ENCODE measurements at regions not wholly inside any gene's neighbourhood (a gene's known extent, or its start where the extent isn't known, plus 50 kb on each side); places are given as distances from the start of the nearest gene placed in this dataset.

DNA sequence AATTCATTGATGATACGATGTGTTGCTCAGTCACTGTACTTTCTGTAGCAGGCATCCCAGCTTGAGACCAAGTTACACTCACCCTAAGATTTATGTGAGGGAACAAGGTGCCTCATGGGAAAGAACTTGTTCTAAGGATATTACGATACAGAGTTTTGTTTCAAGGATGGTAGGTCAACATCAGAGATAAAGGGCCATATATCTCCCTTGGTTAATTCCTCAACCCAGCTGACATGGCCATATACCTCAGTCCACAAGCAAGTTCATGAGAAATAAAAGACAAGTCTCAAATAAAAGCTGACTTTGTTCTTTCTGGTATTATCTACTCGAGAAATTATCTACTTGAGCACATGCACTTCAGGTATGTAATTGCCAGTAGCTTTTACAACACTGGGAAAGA lies 1535.9 kb upstream of the IGFBP7 start:
- DNase-seq (no peak), ATAC-seq (no peak)
- 60% methylated on average over 2 of the region's 3 CpGs for WGBS (ENCODE audit: insufficient coverage)
- Mint-ChIP-seq H3K27ac (no peak overlapping the region), H3K4me1 (no peaks in the 10 kb centered on the region), H3K36me3 (no peaks in the 10 kb centered on the region), H3K4me3 (no peak overlapping the region), H3K9me3 (peaks cover 7 to 18% of the 10 kb centered on the region in 2 donors), H3K27me3 (ENCODE audit: low read depth in 2 of 2) (no peaks in the 10 kb centered on the region)
- Histone ChIP-seq H3K27ac (ENCODE audit: low read length) (no peak overlapping the region), H3K9me3 (ENCODE audit: control insufficient read depth, insufficient read depth, low read length) (no peaks in the 10 kb centered on the region), H3K4me1 (ENCODE audit: control insufficient read depth, insufficient read depth, low read length) (no peaks in the 10 kb centered on the region), H3K36me3 (ENCODE audit: control insufficient read depth, insufficient read depth, low read length) (no peaks in the 10 kb centered on the region), H3K27me3 (ENCODE audit: control insufficient read depth, insufficient read depth, low read length) (no peaks in the 10 kb centered on the region), H3K4me3 (ENCODE audit: low read length) (no peak overlapping the region)
- intact Hi-C loops (cut with micrococcal nuclease) = no loop called here
- TF ChIP-seq, protein P1, sequence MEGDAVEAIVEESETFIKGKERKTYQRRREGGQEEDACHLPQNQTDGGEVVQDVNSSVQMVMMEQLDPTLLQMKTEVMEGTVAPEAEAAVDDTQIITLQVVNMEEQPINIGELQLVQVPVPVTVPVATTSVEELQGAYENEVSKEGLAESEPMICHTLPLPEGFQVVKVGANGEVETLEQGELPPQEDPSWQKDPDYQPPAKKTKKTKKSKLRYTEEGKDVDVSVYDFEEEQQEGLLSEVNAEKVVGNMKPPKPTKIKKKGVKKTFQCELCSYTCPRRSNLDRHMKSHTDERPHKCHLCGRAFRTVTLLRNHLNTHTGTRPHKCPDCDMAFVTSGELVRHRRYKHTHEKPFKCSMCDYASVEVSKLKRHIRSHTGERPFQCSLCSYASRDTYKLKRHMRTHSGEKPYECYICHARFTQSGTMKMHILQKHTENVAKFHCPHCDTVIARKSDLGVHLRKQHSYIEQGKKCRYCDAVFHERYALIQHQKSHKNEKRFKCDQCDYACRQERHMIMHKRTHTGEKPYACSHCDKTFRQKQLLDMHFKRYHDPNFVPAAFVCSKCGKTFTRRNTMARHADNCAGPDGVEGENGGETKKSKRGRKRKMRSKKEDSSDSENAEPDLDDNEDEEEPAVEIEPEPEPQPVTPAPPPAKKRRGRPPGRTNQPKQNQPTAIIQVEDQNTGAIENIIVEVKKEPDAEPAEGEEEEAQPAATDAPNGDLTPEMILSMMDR (IDR thresholded peaks at IDR 0.05) = no peak

DNA sequence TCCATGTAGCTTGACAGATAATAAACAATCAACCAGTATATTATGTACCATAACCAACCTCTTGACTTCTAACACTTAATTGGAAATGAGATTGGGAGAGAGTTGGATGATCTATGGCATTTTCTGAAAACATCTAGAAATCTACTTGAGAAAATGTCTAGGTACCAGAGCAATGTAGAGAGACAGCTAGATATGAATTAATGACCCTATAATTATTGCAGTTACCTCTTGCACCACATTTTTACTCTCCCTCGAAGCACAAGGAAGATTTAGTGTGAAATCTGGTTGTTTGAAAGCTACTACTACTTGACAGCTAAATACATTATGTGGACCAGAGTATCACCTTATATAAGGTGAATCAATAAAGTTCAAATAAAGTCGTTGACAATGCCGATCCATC lies 1534.4 kb upstream of the IGFBP7 start:
- no peak overlapping the region for H3K4me3 ChIP-seq (ENCODE audit: low read length)
- no peaks in the 10 kb centered on the region for H3K4me1 ChIP-seq (ENCODE audit: control insufficient read depth, insufficient read depth, low read length)
- H3K9me3 ChIP-seq (ENCODE audit: control insufficient read depth, insufficient read depth, low read length) = no peaks in the 10 kb centered on the region
- no peak overlapping the region for H3K4me3 Mint-ChIP-seq
- TF ChIP-seq, protein P1 (IDR thresholded peaks at IDR 0.05) = no peak
- H3K9me3 Mint-ChIP-seq = peaks cover 18 to 27% of the 10 kb centered on the region in 2 donors
- intact Hi-C loops (cut with micrococcal nuclease) = no loop called here
- no peaks in the 10 kb centered on the region for H3K27me3 Mint-ChIP-seq (ENCODE audit: low read depth in 2 of 2)
- DNase-seq (no peak), ATAC-seq (no peak)
- 76% methylated on average over 2 of the region's 3 CpGs for WGBS (ENCODE audit: insufficient coverage)
- no peak overlapping the region for H3K27ac ChIP-seq (ENCODE audit: low read length)
- H3K27ac Mint-ChIP-seq = no peak overlapping the region
- no peaks in the 10 kb centered on the region for H3K36me3 Mint-ChIP-seq
- no peaks in the 10 kb centered on the region for H3K36me3 ChIP-seq (ENCODE audit: control insufficient read depth, insufficient read depth, low read length)
- no peaks in the 10 kb centered on the region for H3K4me1 Mint-ChIP-seq
- no peaks in the 10 kb centered on the region for H3K27me3 ChIP-seq (ENCODE audit: control insufficient read depth, insufficient read depth, low read length)

DNA sequence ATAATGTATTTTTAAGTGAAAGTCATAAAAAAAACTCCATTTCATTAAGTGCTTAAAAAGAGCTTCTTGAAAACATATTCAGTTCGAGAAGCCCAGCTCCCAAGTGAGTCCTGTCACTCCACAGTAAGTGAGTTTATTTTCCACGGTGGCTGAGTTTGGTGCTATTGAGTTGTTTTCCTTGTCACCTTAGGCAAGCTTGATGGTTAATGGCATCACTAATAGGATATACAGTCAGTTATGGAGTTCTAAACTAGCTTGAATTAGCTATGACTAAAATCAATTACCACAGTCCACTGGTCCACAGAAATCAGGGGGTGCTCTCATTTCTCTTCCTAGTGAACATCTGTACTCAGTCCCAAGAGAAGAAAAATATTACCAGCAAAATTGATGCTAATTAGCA lies 1526.2 kb upstream of the IGFBP7 start:
- Histone ChIP-seq H3K27ac (ENCODE audit: low read length) (no peak overlapping the region), H3K36me3 (ENCODE audit: control insufficient read depth, insufficient read depth, low read length) (no peaks in the 10 kb centered on the region), H3K27me3 (ENCODE audit: control insufficient read depth, insufficient read depth, low read length) (no peaks in the 10 kb centered on the region), H3K4me1 (ENCODE audit: control insufficient read depth, insufficient read depth, low read length) (no peaks in the 10 kb centered on the region), H3K4me3 (ENCODE audit: low read length) (no peak overlapping the region), H3K9me3 (ENCODE audit: control insufficient read depth, insufficient read depth, low read length) (no peaks in the 10 kb centered on the region)
- TF ChIP-seq, protein P1 (IDR thresholded peaks at IDR 0.05) = no peak
- Mint-ChIP-seq H3K27ac (no peak overlapping the region), H3K9me3 (peaks cover 23 to 27% of the 10 kb centered on the region in 2 donors), H3K36me3 (peaks cover 5% of the 10 kb centered on the region), H3K4me3 (no peak overlapping the region), H3K4me1 (no peaks in the 10 kb centered on the region), H3K27me3 (ENCODE audit: low read depth in 2 of 2) (no peaks in the 10 kb centered on the region)
- intact Hi-C loops (cut with micrococcal nuclease) = no loop called here
- ATAC-seq (no peak), DNase-seq (no peak)
- WGBS (ENCODE audit: insufficient coverage) = 88% methylated on average over 2 of the region's 2 CpGs

DNA sequence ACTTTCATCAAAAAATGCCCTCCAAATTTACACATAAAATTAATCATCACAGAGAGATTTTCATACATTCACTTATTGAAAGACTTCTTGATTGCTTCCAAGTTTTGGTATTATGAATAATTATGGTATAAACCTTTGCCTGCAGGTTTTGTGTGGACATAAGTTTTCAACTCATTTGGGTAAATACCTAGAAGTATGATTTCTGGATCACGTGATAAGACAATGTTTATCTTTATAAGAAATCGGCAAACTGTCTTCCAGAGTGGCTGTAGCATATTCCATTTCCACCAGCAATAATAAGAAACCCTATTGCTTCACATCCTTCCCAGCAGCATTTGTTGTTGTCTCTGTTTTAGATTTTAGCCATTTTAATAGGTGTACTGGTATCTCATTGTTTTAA lies 1507.0 kb upstream of the IGFBP7 start:
- Mint-ChIP-seq H3K36me3 (no peaks in the 10 kb centered on the region), H3K9me3 (peaks cover 14 to 19% of the 10 kb centered on the region in 2 donors), H3K4me3 (no peak overlapping the region), H3K4me1 (no peaks in the 10 kb centered on the region), H3K27ac (no peak overlapping the region), H3K27me3 (ENCODE audit: low read depth in 2 of 2) (no peaks in the 10 kb centered on the region)
- DNase-seq (no peak), ATAC-seq (no peak)
- TF ChIP-seq, protein P1 (IDR thresholded peaks at IDR 0.05) = no peak
- H3K36me3 ChIP-seq (ENCODE audit: control insufficient read depth, insufficient read depth, low read length) = no peaks in the 10 kb centered on the region
- no peaks in the 10 kb centered on the region for H3K27me3 ChIP-seq (ENCODE audit: control insufficient read depth, insufficient read depth, low read length)
- H3K9me3 ChIP-seq (ENCODE audit: control insufficient read depth, insufficient read depth, low read length) = peaks cover 5% of the 10 kb centered on the region
- no peak overlapping the region for H3K4me3 ChIP-seq (ENCODE audit: low read length)
- H3K4me1 ChIP-seq (ENCODE audit: control insufficient read depth, insufficient read depth, low read length) = no peaks in the 10 kb centered on the region
- 67% methylated on average over 1 of the region's 2 CpGs for WGBS (ENCODE audit: insufficient coverage)
- intact Hi-C loops (cut with micrococcal nuclease) = no loop called here
- H3K27ac ChIP-seq (ENCODE audit: low read length) = no peak overlapping the region

Data from natural killer cell (primary cell).